Natural killer cell (primary cell): ENCODE measurements at regions not wholly inside any gene's neighbourhood (a gene's known extent, or its start where the extent isn't known, plus 50 kb on each side); places are given as distances from the start of the nearest gene placed in this dataset.

Experiments
- ATAC-seq, 3 donors: fragments of 150-1000 bp in 2 of 3; fragments of 200-7000 bp in 1 of 3; cut with Tn5 transposase; 1 replicate in 1 of 3; 2 replicates in 2 of 3; pipeline ENCODE4 v1.10.0; 2021; ENCODE audit warnings: mild to moderate bottlenecking in 2 of 3, moderate library complexity in 2 of 3
- DNase-seq, 2 donors: peaks; one replicate each; pipeline versions ENCODE4 v3.0.0 to v3.0.0-alpha.2; 2013 to 2021; ENCODE audit warnings: mixed read lengths in 1 of 2
- H3K27ac ChIP-seq: one replicate; pipeline ENCODE4 v1.5.1; 2013; ENCODE audit warnings: mild to moderate bottlenecking, low read length
- H3K27me3 ChIP-seq: one replicate; pipeline ENCODE4 v1.6.1; 2013; ENCODE audit warnings: low read length; ENCODE audit not compliant: control insufficient read depth, insufficient read depth
- H3K36me3 ChIP-seq: one replicate; pipeline ENCODE4 v1.6.1; 2013; ENCODE audit warnings: low read length; ENCODE audit not compliant: control insufficient read depth, insufficient read depth
- H3K4me1 ChIP-seq: one replicate; pipeline ENCODE4 v1.6.1; 2013; ENCODE audit warnings: low read length; ENCODE audit not compliant: control insufficient read depth, insufficient read depth
- H3K4me3 ChIP-seq: one replicate; pipeline ENCODE4 v1.5.1; 2013; ENCODE audit warnings: low read length
- H3K9me3 ChIP-seq: one replicate; pipeline ENCODE4 v1.6.1; 2013; ENCODE audit warnings: low read length; ENCODE audit not compliant: control insufficient read depth, insufficient read depth
- H3K27ac Mint-ChIP-seq, 2 donors: one replicate each; pipeline ENCODE4 v1.8.0; 2022; ENCODE audit warnings: mild to moderate bottlenecking in 2 of 2, mixed read lengths in 2 of 2, moderate library complexity in 1 of 2
- H3K27me3 Mint-ChIP-seq, 2 donors: one replicate each; pipeline ENCODE4 v1.8.0; 2022; ENCODE audit warnings: low read depth in 2 of 2, mixed read lengths in 2 of 2
- H3K36me3 Mint-ChIP-seq: one replicate; pipeline ENCODE4 v1.8.0; 2022; ENCODE audit warnings: mixed read lengths
- H3K4me1 Mint-ChIP-seq, 2 donors: one replicate each; pipeline ENCODE4 v1.8.0; 2022; ENCODE audit warnings: mixed read lengths in 2 of 2
- H3K4me3 Mint-ChIP-seq: one replicate; pipeline ENCODE4 v1.8.0; 2022; ENCODE audit warnings: mild to moderate bottlenecking, moderate library complexity, mixed read lengths
- H3K9me3 Mint-ChIP-seq, 2 donors: one replicate each; pipeline ENCODE4 v1.8.0; 2022; ENCODE audit warnings: mixed read lengths in 2 of 2
- WGBS: methylation state at CpG from one replicate; pipeline ENCODE4 v1.1.7; 2013; ENCODE audit warnings: missing lambda C conversion rate; ENCODE audit not compliant: insufficient coverage; 5-methylcytosine and 5-hydroxymethylcytosine counted together
- intact Hi-C: fragments of 100-400 bp; cut with micrococcal nuclease; formaldehyde crosslinking; loops from one replicate; pipeline ENCODE4 v1.14.2; 2022
- TF ChIP-seq, protein P1 (sequence below): fragments of 200-600 bp; IDR thresholded peaks from one replicate; pipeline ENCODE4 v1.8.0; 2022; ENCODE audit warnings: antibody characterized with exemption

DNA sequence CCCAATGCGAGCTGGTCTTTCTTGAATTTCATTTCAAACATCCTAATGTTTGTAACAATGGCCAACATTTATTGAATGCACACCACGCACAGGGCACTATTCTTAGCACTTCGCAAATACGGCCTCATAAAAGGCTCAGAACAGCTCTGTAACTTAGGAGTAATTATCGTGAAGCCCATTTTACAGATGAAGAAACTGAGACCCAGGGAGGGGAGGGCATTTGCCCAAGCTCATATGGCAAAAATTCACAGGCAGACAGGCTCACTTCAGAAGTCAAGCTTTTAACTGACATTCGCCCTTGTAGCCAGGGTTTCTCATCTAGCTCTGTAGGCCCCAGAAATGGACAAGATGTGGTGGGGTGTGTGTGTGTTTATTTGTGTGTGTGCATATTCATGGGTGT, 60.3 kb upstream of the TBX3 start:
- TF ChIP-seq, protein P1, sequence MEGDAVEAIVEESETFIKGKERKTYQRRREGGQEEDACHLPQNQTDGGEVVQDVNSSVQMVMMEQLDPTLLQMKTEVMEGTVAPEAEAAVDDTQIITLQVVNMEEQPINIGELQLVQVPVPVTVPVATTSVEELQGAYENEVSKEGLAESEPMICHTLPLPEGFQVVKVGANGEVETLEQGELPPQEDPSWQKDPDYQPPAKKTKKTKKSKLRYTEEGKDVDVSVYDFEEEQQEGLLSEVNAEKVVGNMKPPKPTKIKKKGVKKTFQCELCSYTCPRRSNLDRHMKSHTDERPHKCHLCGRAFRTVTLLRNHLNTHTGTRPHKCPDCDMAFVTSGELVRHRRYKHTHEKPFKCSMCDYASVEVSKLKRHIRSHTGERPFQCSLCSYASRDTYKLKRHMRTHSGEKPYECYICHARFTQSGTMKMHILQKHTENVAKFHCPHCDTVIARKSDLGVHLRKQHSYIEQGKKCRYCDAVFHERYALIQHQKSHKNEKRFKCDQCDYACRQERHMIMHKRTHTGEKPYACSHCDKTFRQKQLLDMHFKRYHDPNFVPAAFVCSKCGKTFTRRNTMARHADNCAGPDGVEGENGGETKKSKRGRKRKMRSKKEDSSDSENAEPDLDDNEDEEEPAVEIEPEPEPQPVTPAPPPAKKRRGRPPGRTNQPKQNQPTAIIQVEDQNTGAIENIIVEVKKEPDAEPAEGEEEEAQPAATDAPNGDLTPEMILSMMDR: no peak

DNA sequence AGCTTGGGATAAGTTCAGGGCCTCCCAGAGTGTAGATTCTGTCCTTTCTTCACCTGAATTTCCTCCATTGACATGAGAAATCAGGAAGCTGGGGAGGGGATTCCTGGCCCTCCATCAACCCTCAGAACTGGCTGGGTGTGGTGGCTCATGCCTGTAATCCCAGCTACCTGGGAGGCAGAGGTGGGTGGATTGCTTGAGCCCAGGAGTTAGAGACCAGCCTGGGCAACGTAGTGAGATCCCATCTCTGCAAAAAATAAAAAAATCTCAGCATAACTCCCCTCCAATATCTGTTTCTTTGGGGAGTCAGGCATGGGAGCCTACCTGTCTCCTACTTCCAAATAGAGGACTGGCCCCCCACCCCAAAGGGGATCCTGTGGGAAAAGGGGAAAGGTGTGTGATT, 59.8 kb upstream of the TBX3 start:
- intact Hi-C loops: no loop called here
- Histone ChIP-seq H3K27me3 (no peaks in the 10 kb centered on the region), H3K36me3 (no peaks in the 10 kb centered on the region), H3K27ac (no peak overlapping the region), H3K4me1 (no peaks in the 10 kb centered on the region), H3K4me3 (no peak overlapping the region), H3K9me3 (no peaks in the 10 kb centered on the region)
- H3K4me1 Mint-ChIP-seq: no peaks in the 10 kb centered on the region
- 100% methylated on average over 1 of the region's 1 CpG for whole genome bisulfite sequencing
- no peaks in the 10 kb centered on the region for H3K36me3 Mint-ChIP-seq
- DNase-seq (no peak), ATAC-seq (no peak)
- no peaks in the 10 kb centered on the region for H3K9me3 Mint-ChIP-seq
- no peak overlapping the region for H3K4me3 Mint-ChIP-seq
- no peak overlapping the region for H3K27ac Mint-ChIP-seq
- no peaks in the 10 kb centered on the region for H3K27me3 Mint-ChIP-seq
- TF ChIP-seq, protein P1: no peak

More for the DNA sequence above, 60.3 kb upstream of the TBX3 start:
- Histone ChIP-seq H3K27ac (no peak overlapping the region), H3K9me3 (no peaks in the 10 kb centered on the region), H3K27me3 (no peaks in the 10 kb centered on the region), H3K36me3 (no peaks in the 10 kb centered on the region), H3K4me1 (no peaks in the 10 kb centered on the region), H3K4me3 (no peak overlapping the region)
- no peak for ATAC-seq
- H3K4me3 Mint-ChIP-seq: no peak overlapping the region
- H3K27me3 Mint-ChIP-seq: no peaks in the 10 kb centered on the region
- intact Hi-C loops: no loop called here
- no peaks in the 10 kb centered on the region for H3K9me3 Mint-ChIP-seq
- DNase-seq: no peak
- 85% methylated on average over 6 of the region's 6 CpGs for WGBS
- no peaks in the 10 kb centered on the region for H3K4me1 Mint-ChIP-seq
- H3K27ac Mint-ChIP-seq: no peak overlapping the region
- no peaks in the 10 kb centered on the region for H3K36me3 Mint-ChIP-seq

DNA sequence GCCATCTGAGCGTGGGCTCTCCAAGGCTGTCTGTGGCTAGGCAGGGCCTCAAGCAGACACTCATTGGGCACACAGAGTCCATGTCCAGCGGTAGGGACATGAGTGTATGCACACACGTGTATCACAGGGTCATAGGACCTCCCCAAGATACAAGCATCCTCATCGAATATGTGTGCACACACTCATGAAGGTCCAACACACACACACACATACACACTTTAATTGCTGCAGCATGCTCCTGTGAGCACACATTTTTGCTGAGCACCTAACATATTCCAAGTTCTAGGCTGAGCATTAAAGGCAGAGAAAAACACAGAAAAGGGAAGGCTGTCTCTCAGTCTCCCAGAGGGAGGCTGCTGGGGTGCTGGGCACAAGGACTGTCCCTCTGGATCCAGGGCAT, 59.3 kb upstream of the TBX3 start:
- no peaks in the 10 kb centered on the region for H3K9me3 Mint-ChIP-seq
- TF ChIP-seq, protein P1: no peak
- ATAC-seq (no peak), DNase-seq (no peak)
- H3K27me3 Mint-ChIP-seq: no peaks in the 10 kb centered on the region
- intact Hi-C loops: no loop called here
- H3K27ac Mint-ChIP-seq: no peak overlapping the region
- Histone ChIP-seq H3K27ac (no peak overlapping the region), H3K4me3 (no peak overlapping the region), H3K36me3 (no peaks in the 10 kb centered on the region), H3K4me1 (no peaks in the 10 kb centered on the region), H3K27me3 (no peaks in the 10 kb centered on the region), H3K9me3 (no peaks in the 10 kb centered on the region)
- H3K4me1 Mint-ChIP-seq: no peaks in the 10 kb centered on the region
- 83% methylated on average over 4 of the region's 4 CpGs for WGBS
- H3K36me3 Mint-ChIP-seq: no peaks in the 10 kb centered on the region
- H3K4me3 Mint-ChIP-seq: no peak overlapping the region

DNA sequence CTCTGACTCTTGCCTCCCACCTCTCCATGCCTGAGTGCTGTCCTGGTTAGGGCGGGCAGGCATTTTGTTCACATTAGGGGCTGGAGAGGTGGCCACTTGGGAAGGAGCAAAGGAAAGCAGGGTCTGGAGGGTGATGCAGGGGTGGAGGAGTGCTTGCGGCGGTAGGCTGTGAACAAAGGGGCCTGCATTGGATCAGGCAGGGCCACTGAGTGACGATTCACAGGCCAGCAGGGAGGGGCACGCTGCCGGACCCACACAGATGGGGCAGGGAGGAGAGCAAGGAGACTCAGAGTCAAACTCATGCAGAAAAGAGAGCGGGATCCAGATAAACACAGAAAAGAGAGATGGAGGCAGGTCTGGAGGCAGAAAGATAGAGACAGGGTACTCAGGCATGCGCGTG, 58.4 kb upstream of the TBX3 start:
- Histone ChIP-seq H3K4me3 (no peak overlapping the region), H3K9me3 (no peaks in the 10 kb centered on the region), H3K27ac (no peak overlapping the region), H3K27me3 (no peaks in the 10 kb centered on the region), H3K4me1 (no peaks in the 10 kb centered on the region), H3K36me3 (no peaks in the 10 kb centered on the region)
- Mint-ChIP-seq H3K4me1 (no peaks in the 10 kb centered on the region), H3K4me3 (no peak overlapping the region), H3K27me3 (no peaks in the 10 kb centered on the region), H3K36me3 (no peaks in the 10 kb centered on the region), H3K9me3 (no peaks in the 10 kb centered on the region), H3K27ac (no peak overlapping the region)
- WGBS: 71% methylated on average over 7 of the region's 9 CpGs
- no peak for DNase-seq
- intact Hi-C loops: no loop called here
- ATAC-seq: no peak
- TF ChIP-seq, protein P1: no peak
